ENCODE measurements at regions not wholly inside any gene's neighbourhood (a gene's known extent, or its start where the extent isn't known, plus 50 kb on each side); places are given as distances from the start of the nearest gene placed in this dataset.

- TF ChIP-seq CTCF (optimal IDR thresholded peaks at IDR 0.05 in 1 of 3, IDR thresholded peaks at IDR 0.05 in 1 of 3, conservative IDR thresholded peaks at IDR 0.05 in 1 of 3; ENCODE audit: extremely low read depth in 1 of 3, insufficient read depth in 2 of 3, low read length in 3 of 3) = no peak
- TF ChIP-seq EZH2 (IDR thresholded peaks at IDR 0.05; ENCODE audit: low read length) = no peak
Measured at GRCh38 chr17:27402943-27403342, 53.3 kb upstream of the KSR1 start.

Measured in keratinocyte (primary cell).